ENCODE measurements at regions not wholly inside any gene's neighbourhood (a gene's known extent, or its start where the extent isn't known, plus 50 kb on each side); places are given as distances from the start of the nearest gene placed in this dataset.
"Not testable (repeated sequence)": the region's sequence is repeated elsewhere in the genome, so short reads cannot be mapped to it uniquely, and the experiment has no call there.

DNA sequence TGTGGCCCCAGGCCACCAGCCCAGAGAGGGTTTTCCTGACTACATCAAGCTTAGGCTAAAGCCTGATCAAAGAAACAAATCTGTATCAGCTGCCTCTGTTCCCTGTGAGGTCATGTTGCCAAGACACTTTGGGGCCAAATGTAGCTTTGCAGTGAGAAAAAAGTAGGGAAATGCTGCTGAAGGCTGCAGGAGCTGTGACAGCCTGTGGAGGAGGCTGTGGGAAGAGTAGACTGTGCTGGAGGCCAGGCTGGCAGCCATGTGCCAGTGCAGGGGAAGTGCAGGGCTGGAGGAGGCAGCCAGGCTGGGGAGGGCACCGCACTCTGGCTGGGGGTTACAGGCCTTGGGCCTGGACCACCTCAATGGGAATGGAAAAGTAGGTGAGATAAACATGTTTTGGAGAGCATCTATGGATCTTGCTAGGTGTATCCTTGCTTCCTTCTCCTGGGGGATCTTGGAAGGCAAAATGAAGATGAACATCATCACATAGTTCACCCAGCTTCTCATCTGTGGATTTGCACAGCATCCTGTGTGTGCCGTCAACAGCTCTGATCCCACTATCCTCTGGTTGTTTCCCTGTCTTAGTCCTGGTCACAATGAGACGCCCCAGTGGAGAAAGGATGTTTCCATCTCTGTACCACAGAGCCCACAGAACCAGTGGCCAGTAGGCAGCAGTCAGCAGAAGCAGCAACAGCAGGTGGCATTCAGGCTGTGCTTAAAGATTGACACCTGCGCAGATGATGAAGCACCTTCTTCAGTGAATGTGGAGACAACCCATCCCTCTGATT, 103.8 kb upstream of the COPS8 start:
- no peak for DNase-seq

DNA sequence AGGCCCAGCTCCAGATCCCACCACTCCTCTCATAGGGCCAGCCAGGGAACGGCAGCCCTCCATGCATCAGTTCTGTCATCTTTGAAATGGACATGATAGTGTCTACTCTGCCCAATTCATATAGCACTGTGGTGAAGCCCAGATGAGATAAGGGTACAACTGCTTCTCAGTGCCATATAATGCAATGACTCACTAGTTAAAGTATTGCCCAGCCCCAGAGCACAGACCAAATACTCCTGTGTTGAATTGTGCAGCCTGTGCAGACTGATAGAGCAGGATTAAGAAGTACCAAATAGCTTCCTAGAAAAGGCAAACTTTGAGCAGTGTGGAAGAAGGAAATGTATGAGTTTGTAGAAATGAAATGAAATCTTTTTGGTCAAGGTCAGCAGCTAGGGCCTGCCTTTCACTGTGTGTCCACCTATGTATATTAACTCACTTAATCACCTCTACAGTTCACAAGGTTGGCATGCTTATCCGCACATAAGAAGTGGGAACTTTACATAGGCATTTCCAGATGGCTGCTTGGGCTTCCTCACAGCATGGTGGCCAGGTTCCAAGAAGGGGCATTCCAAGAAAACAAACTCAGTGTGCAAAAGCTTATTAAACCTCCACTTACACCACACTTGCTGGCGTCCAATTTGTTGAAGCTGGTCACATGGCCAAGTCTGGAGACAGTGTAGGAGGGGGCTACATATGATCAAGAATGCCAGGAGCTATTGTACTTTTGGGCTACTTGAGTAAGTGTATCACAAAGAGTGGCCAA, 102.8 kb upstream of the COPS8 start:
- no peak for DNase-seq

DNA sequence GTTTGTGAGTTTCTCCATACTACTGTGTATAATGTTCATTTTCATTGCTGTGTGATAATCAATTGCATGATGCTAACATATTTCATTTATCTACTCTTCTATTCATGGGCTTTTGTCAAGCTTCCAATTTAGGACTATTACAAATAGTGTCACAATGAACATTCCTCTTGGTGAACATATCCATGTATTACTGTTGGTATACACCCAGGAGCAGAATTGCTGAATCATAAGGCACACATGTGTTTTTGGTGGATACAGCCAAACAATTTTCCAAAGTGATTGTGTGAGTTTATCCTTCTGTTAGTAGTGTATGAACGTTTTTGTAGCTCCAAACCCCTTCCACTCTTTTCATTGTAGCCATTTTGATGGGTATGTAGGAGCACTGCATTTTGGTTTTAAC, 101.6 kb upstream of the COPS8 start:
- DNase-seq = no peak

- DNase-seq = no peak
Observed at GRCh38 chr2:236985761-236986339, 99.8 kb upstream of the COPS8 start.

DNA sequence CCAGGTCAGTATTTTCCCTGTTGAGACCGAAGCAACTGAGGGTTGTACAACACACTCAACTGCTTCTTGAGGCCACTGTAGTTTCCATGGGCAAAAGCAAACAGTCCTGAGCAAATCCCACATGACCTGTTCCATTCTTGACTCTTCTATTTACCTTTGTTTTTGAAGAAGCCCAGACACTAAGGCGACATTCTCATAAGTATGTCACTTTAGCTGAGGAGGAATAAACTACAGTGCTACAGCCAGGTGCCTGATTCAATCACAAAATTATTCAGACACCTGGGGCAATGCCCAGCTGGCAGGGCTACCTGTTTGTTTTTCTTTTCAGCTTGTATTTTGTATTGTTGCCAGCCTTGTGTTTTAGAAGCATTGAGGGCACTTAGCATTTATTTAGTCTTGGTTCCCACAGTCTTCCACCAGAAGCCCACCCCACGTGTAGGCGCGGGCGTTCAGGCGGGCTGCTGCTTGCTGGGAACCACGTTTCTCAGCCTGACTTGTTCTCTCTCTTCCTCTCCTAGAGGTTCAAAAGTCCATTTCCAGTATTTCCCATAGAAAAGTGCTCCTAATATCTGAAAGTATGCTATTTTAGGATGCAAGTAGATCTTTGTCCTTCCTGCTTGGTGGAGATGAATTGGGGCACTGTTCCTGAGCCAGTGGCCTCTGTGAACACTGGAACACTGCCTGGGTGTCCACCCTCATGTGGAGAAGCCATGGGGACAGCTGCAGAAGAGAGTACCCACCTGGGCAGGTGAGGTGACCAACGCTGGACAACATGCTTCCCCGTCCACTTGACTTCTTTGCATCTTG, 99.0 kb upstream of the COPS8 start:
- DNase-seq = no peak

DNA sequence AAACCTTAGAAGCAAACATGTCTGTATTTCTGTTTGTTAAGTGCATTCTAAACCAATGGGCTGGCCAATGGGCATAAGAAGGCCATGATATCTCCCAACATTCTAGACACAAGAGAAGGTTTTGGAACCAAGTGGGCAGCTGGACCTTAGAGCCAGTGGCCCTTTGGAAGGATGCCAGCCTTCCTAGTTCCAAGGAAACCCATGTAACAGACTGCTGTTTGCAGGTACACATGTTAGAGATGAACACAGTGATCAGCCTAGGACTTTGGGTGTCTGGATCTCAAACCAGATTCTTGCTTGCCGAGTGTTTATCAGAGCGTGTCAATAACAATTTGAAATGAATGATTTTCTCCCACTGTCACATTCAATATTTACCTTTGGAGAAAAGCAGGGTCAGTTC, 97.5 kb upstream of the COPS8 start:
- DNase-seq = no peak

DNA sequence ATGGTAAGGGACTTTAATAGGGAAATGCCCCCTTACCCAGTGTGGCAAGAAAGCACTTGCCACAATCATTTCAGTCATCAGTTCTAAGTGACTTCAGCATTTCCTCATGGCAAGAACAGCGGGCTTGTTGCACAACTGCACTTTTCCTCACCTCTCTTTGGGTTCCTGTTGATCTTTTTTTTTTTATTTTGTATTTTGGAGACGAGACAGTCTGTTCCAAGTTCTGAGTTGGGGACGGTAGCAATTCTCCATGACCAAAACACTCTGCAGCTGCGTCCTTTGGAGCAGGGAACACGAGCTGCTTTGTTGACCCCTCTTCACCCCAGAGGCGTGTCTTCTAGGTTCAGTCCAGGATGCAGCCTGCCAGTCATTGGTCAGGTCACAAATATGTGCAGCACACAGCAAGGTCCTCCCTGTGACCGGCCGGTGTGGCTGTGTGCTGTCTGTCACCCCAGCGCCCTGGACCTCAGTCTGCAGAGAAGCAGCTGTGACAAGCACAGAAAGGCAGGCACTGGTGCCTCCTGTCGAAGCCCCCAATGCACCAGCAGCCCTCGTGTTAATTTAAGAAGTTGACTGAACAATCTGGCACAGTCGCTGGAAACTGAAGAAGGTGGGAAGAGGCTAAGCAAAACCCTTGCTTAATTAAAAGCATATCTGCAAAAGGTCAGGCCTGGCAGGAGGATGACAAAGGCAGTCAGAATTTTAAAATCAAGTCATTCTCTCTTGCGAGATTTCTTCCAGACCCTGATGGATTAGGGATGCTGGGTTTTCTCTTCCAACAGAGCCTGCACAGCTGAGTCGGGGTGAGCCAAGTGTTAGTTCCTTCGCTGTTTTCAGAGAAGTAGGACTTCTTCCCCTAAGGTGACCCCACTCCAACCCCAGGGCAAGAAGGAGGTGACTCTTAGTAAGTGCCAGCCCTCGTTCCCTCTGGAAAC, 96.7 kb upstream of the COPS8 start:
- peak; percentile 57 for DNase-seq

GRCh38 chr2:236990552-236990951, 95.1 kb upstream of the COPS8 start:
- no peak for DNase-seq

- no peak for DNase-seq
Observed at GRCh38 chr2:236991874-236992273, 93.8 kb upstream of the COPS8 start.

- DNase-seq = no peak
Observed at GRCh38 chr2:236993286-236993685, 92.4 kb upstream of the COPS8 start.

DNA sequence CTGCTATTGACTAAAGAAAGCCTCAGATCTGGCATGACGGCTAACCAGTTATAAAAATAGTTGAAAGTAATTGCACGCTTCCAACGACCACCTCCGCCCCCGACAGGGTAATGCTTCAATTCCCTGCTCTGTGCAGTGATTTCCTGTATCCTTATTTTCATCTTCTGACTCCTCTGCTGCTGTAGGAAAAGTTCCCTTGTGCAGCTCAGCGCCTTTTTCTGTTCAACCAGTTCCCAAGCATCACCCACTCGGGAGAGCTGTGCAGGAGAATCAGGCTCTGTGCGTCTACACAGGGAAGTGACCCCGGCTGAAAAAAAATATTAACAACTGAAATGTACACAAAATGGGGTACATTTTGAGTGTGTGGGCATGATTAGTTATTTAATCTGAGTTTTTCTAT, 91.3 kb upstream of the COPS8 start:
- DNase-seq = no peak

DNA sequence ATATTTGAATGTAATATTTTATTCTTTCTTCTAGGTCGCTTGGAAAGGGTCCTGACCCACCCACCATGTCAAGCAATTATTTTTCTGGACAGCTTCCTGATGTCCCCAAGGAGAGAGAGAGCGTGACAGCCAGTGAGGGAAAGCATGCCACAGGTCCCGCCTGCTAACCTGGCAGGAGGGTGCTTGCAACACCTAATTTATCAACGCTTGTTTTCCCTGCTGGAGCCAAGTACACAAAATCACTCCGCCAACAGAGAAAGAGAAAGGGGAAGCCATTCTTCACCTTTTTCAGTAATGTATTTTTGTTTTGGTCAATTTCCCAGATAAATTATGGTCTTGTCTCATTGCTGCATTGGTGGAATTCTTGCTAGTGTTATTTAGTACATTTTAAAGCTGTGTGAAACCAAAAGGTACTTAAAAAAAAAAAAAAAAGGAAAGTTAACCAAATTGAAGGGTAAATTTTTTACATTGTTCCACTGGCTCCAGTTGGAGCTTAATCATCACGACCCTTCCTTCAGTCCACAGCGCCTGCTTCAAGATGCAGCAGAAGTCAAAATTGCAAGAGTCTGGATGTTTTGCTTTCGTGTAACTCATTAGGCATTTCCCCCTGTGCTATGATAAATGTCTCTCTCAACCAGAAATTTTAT, 88.5 kb upstream of the COPS8 start:
- no peak for DNase-seq

- no peak for DNase-seq
Observed at GRCh38 chr2:236998236-236998635, 87.5 kb upstream of the COPS8 start.

DNA sequence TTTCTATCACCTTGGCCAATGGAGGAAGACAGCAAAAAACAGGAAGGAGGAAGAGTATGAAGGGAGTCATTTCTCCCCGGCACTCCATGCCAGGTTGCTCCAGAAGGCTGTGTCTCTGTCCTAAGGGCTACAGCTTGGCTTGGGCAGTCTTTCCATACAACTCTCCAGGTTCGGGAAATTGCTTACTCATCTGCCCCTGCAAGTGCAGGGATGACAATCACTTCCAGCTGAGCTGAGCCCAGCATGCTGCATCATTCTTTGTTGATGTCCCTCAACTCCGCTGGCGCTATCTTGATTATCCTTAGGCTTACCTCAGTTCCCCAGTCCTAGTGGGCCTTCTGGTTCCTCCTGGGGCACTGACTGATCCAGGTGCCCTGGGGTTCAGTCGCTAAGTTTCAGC, 86.9 kb upstream of the COPS8 start:
- no peak for DNase-seq

- no peak for DNase-seq
Observed at GRCh38 chr2:237000481-237000880, 85.2 kb upstream of the COPS8 start.

GRCh38 chr2:237005341-237005740, 80.3 kb upstream of the COPS8 start:
- DNase-seq = not testable (repeated sequence)

- DNase-seq = no peak
Observed at GRCh38 chr2:237011206-237011795, 74.4 kb upstream of the COPS8 start.

DNA sequence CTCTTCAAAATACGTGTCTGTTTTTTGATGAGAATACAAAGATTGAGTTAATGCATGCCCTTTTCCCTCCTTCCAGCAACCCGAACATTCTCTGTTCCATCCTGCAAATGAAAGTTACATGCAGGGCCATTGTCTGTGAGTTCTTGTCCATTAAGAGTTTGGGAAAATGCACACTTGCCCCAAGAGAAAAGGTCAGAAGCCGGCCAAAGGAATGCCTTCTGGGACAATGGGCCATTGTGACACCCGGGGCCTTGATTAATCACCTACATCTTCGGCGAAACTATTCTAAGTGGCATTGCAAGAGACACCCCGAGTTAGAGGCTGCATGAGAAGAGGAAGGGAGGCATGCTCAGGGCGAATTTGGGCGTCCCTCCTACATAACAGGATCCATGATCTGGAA, 73.7 kb upstream of the COPS8 start:
- no peak for DNase-seq

- no peak for DNase-seq
Observed at GRCh38 chr2:237012577-237013267, 73.0 kb upstream of the COPS8 start.

GRCh38 chr2:237016121-237016915, 69.4 kb upstream of the COPS8 start:
- no peak for DNase-seq
